Loucy (cell line): ENCODE measurements at regions not wholly inside any gene's neighbourhood (a gene's known extent, or its start where the extent isn't known, plus 50 kb on each side); places are given as distances from the start of the nearest gene placed in this dataset.

Experiments
- H2AFZ ChIP-seq: fragments of 200-600 bp; sonication (generic); 2 replicates; pipeline ENCODE4 v1.6.0; 2016; ENCODE audit warnings: antibody characterized with exemption, mild to moderate bottlenecking, low read length, moderate library complexity
- H3F3A ChIP-seq: fragments of 200-600 bp; 2 replicates; pipeline ENCODE4 v1.6.0; 2016; ENCODE audit warnings: antibody characterized with exemption, low read depth, mild to moderate bottlenecking
- H3K27me3 ChIP-seq: fragments of 200-600 bp; sonication (generic); 2 replicates; pipeline ENCODE4 v1.6.1; 2014; ENCODE audit warnings: low read length, mild to moderate bottlenecking; ENCODE audit not compliant: insufficient read depth, poor library complexity, severe bottlenecking
- H3K36me3 ChIP-seq: fragments of 200-600 bp; sonication (generic); 2 replicates; pipeline ENCODE4 v1.6.1; 2016; ENCODE audit warnings: low read length; ENCODE audit not compliant: insufficient read depth
- H3K4me1 ChIP-seq: fragments of 200-600 bp; sonication (generic); 2 replicates; pipeline ENCODE4 v1.5.1; 2014; ENCODE audit warnings: low read length, mild to moderate bottlenecking; ENCODE audit not compliant: insufficient read depth, poor library complexity, severe bottlenecking
- H3K4me2 ChIP-seq: fragments of 200-600 bp; sonication (generic); 2 replicates; pipeline ENCODE4 v1.6.0; 2014; ENCODE audit warnings: antibody characterized with exemption, low read length, low read depth, mild to moderate bottlenecking; ENCODE audit not compliant: poor library complexity, severe bottlenecking
- H3K4me3 ChIP-seq: fragments of 200-600 bp; sonication (generic); 2 replicates; pipeline ENCODE4 v1.5.1; 2014; ENCODE audit warnings: low read length, mild to moderate bottlenecking, mixed read lengths; ENCODE audit not compliant: poor library complexity, severe bottlenecking
- H3K79me2 ChIP-seq: fragments of 200-600 bp; sonication (generic); 2 replicates; pipeline ENCODE4 v1.6.1; 2014; ENCODE audit warnings: low read length; ENCODE audit not compliant: insufficient read depth
- H3K9ac ChIP-seq: fragments of 200-600 bp; sonication (generic); 2 replicates; pipeline ENCODE4 v1.6.0; 2014; ENCODE audit warnings: mild to moderate bottlenecking, low read depth, low read length, moderate library complexity; ENCODE audit not compliant: poor library complexity, severe bottlenecking
- H3K9me2 ChIP-seq: fragments of 200-600 bp; sonication (generic); replicated peaks from 2 replicates; pipeline ENCODE4 v1.6.1; 2016; ENCODE audit warnings: low read depth, low read length, mixed read lengths
- H3K9me3 ChIP-seq: fragments of 200-600 bp; sonication (generic); 2 replicates; pipeline ENCODE4 v1.6.1; 2014; ENCODE audit warnings: mild to moderate bottlenecking, antibody characterized with exemption, low read length, low read depth; ENCODE audit not compliant: insufficient read depth
- H4K20me1 ChIP-seq: fragments of 200-600 bp; sonication (generic); 2 replicates; pipeline ENCODE4 v1.6.0; 2014; ENCODE audit warnings: antibody characterized with exemption, low read length, mild to moderate bottlenecking; ENCODE audit not compliant: insufficient read depth, poor library complexity, severe bottlenecking
- EZH2phosphoT487 ChIP-seq: fragments of 200-600 bp; IDR thresholded peaks from 2 replicates; pipeline ENCODE4 v1.6.1; 2018; ENCODE audit warnings: antibody characterized with exemption, mild to moderate bottlenecking, moderate library complexity, borderline replicate concordance
- TF ChIP-seq, protein P1 (sequence below): fragments of 200-600 bp; sonication (generic); conservative IDR thresholded peaks from 2 replicates; pipeline ENCODE4 v1.5.1; 2014; ENCODE audit warnings: mild to moderate bottlenecking, antibody characterized with exemption, low read length

DNA sequence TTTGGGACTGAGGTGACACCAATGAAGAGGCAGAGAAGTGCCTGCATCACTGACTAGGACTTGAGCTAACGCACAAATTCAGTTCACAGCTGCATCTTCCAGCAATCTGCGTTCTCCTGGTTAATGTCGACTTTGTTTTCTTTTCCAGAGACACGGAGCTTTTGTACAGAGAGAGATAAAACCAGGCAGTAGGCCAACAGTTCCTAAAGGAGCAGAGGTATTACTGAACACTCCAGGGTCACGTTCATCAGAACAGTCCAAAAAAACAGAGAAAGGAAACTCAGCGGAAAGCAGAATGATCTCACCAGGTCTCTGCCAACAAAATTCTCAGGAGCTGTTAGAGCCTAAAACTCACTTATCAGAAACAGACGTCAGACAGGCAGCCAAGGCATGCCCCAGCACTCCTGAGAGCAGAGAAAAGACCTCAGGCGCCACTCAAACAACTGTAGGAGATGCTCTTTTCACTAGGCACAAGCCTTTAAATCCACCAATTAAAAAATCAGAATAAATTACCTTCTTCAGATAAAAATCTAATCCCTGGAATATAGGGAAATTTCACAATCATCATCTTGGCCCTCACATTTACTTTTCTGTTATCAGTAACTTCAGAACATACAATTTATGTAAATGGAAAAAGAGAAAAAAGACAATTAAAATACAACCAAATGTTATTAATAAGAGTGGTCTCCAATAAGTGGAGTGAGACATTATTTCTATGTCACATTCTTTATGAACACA lies 95.9 kb upstream of the SPTBN1 start:
- Histone ChIP-seq H3F3A (no peaks in the 10 kb centered on the region), H4K20me1 (no peaks in the 10 kb centered on the region), H3K4me1 (no peaks in the 10 kb centered on the region), H3K79me2 (no peaks in the 10 kb centered on the region), H3K9me2 (no peaks in the 10 kb centered on the region), H3K27me3 (peaks cover 15% of the 10 kb centered on the region), H3K4me3 (no peak overlapping the region), H3K4me2 (no peak overlapping the region), H3K9ac (no peak overlapping the region), H2AFZ (no peak overlapping the region), H3K36me3 (no peaks in the 10 kb centered on the region), H3K9me3 (no peaks in the 10 kb centered on the region)
- TF ChIP-seq, protein P1, sequence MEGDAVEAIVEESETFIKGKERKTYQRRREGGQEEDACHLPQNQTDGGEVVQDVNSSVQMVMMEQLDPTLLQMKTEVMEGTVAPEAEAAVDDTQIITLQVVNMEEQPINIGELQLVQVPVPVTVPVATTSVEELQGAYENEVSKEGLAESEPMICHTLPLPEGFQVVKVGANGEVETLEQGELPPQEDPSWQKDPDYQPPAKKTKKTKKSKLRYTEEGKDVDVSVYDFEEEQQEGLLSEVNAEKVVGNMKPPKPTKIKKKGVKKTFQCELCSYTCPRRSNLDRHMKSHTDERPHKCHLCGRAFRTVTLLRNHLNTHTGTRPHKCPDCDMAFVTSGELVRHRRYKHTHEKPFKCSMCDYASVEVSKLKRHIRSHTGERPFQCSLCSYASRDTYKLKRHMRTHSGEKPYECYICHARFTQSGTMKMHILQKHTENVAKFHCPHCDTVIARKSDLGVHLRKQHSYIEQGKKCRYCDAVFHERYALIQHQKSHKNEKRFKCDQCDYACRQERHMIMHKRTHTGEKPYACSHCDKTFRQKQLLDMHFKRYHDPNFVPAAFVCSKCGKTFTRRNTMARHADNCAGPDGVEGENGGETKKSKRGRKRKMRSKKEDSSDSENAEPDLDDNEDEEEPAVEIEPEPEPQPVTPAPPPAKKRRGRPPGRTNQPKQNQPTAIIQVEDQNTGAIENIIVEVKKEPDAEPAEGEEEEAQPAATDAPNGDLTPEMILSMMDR: no peak
- TF ChIP-seq EZH2phosphoT487: no peak

DNA sequence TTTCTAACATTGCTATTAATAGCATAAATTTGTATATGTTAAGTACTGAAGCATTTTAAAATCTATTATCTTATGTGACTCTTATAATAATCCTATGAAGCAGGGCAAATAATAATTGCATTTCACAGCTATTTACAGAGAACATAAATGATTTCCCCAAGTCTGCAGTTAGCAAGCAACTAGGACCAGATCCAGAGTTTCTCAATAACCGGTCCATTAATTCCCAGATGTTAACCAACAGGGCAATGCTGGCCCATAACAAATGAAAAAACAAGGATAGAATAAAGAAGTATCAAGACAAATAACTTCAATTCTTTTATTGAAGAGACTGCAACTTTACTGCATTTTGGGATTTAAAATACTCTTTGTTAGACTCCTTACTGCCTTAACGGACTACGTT lies 91.7 kb upstream of the SPTBN1 start:
- no peak overlapping the region for H3K9ac ChIP-seq
- no peak for TF ChIP-seq EZH2phosphoT487
- TF ChIP-seq, protein P1: no peak
- H3K4me2 ChIP-seq: no peak overlapping the region
- no peaks in the 10 kb centered on the region for H3K36me3 ChIP-seq
- peaks cover 15% of the 10 kb centered on the region for H3K9me3 ChIP-seq
- no peak overlapping the region for H3K4me3 ChIP-seq
- peaks cover 7% of the 10 kb centered on the region for H3K27me3 ChIP-seq
- no peaks in the 10 kb centered on the region for H4K20me1 ChIP-seq
- H2AFZ ChIP-seq: no peak overlapping the region
- H3K4me1 ChIP-seq: no peaks in the 10 kb centered on the region
- H3F3A ChIP-seq: no peaks in the 10 kb centered on the region
- H3K79me2 ChIP-seq: no peaks in the 10 kb centered on the region
- no peaks in the 10 kb centered on the region for H3K9me2 ChIP-seq

DNA sequence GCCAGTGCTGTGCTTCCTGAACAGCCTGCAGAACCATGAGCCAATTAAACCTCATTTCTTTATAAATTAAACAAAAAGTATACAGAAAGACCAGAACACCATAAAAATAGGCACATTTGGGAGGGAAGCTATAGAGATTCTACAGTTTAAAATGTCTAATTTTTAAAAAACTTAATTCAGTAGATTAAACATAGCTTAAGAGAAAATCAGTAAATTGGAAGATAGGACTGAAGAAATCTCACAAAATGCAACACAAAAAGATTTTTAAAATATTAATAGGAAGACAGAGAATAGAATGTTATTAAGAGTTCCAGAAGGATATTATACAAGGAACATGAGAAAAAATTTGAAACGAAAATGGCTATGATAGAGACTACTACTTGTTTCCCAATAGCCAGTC lies 90.5 kb upstream of the SPTBN1 start:
- no peaks in the 10 kb centered on the region for H3K9me2 ChIP-seq
- no peak for TF ChIP-seq EZH2phosphoT487
- TF ChIP-seq, protein P1: no peak

More for the DNA sequence above, 90.5 kb upstream of the SPTBN1 start:
- no peaks in the 10 kb centered on the region for H3K36me3 ChIP-seq
- H3K4me1 ChIP-seq: no peaks in the 10 kb centered on the region
- no peak overlapping the region for H3K9ac ChIP-seq
- H3K4me3 ChIP-seq: no peak overlapping the region
- H3K79me2 ChIP-seq: no peaks in the 10 kb centered on the region
- no peaks in the 10 kb centered on the region for H4K20me1 ChIP-seq
- H3F3A ChIP-seq: no peaks in the 10 kb centered on the region
- no peak overlapping the region for H3K4me2 ChIP-seq
- peaks cover 15% of the 10 kb centered on the region for H3K9me3 ChIP-seq
- peaks cover 7% of the 10 kb centered on the region for H3K27me3 ChIP-seq
- no peak overlapping the region for H2AFZ ChIP-seq
